K562 (cell line): ENCODE measurements at regions not wholly inside any gene's neighbourhood (a gene's known extent, or its start where the extent isn't known, plus 50 kb on each side); places are given as distances from the start of the nearest gene placed in this dataset. TPM values are rescaled to one million over a fixed set of nuclear protein-coding genes. Genes with fewer than 3 reads are reported as not detected.

ENCODE experiments used
- small RNA-seq: library from RNA; depleted of rRNA; stranded (forward); fragments of <200 nt; gene quantifications from one replicate; pipeline ENCODE3, GENCODE V24; 2014

Small RNAs in the stretch of these regions (small RNA-seq; reads per million reads assigned to genes)
- gene RNA5SP438, result not detected
